Stimulated activated naive CD8-positive, alpha-beta T cell treated with anti-CD3 and anti-CD28 coated beads, Interleukin-15, amount 100 ng/mL, for 72 hours (primary cell): ENCODE measurements at regions not wholly inside any gene's neighbourhood (a gene's known extent, or its start where the extent isn't known, plus 50 kb on each side); places are given as distances from the start of the nearest gene placed in this dataset.

Source experiments
- ATAC-seq: fragments of 150-1000 bp; cut with Tn5 transposase; 2 replicates; pipeline ENCODE4 v1.10.0; 2021; ENCODE audit warnings: mild to moderate bottlenecking, moderate library complexity
- DNase-seq, 2 donors: peaks; one replicate each; pipeline ENCODE4 v3.0.0; 2021 to 2022
- H3K27ac Mint-ChIP-seq, 2 donors: one replicate each; pipeline ENCODE4 v1.8.0; 2022; ENCODE audit warnings: mild to moderate bottlenecking in 2 of 2, mixed read lengths in 2 of 2, moderate library complexity in 2 of 2
- H3K27me3 Mint-ChIP-seq: one replicate; pipeline ENCODE4 v1.8.0; 2022; ENCODE audit warnings: mixed read lengths
- H3K4me1 Mint-ChIP-seq: one replicate; pipeline ENCODE4 v1.8.0; 2022; ENCODE audit warnings: mild to moderate bottlenecking, mixed read lengths
- H3K4me3 Mint-ChIP-seq, 2 donors: one replicate each; pipeline ENCODE4 v1.8.0; 2022; ENCODE audit warnings: mild to moderate bottlenecking in 2 of 2, mixed read lengths in 2 of 2, moderate library complexity in 1 of 2
- H3K9me3 Mint-ChIP-seq, 2 donors: one replicate each; pipeline ENCODE4 v1.8.0; 2022; ENCODE audit warnings: mixed read lengths in 2 of 2

DNA sequence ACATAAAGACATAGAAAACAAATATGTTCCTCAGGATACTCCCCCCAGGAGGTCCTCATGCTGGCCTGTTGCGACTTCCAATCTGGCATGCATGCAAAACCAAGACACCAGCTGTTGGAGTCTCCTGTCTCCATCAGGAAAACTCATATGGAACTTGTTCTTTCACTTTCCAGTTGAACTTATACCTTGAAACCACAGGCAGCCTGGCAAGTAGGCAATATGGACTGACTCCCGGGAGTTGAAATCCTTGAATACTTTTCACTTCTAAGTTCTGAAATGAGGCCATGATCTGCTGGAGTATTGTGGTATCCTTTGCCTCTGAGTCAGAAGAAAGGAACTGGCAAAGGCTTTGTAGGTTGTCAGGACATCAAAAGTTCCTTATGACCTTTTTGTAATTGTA, 444.2 kb downstream of the IDS start:
- Mint-ChIP-seq H3K27ac (no peak overlapping the region), H3K4me1 (no peaks in the 10 kb centered on the region), H3K9me3 (no peaks in the 10 kb centered on the region), H3K27me3 (no peaks in the 10 kb centered on the region), H3K4me3 (no peak overlapping the region)
- ATAC-seq (no peak), DNase-seq (no peak)
